NT2/D1 (cell line): ENCODE measurements at regions not wholly inside any gene's neighbourhood (a gene's known extent, or its start where the extent isn't known, plus 50 kb on each side); places are given as distances from the start of the nearest gene placed in this dataset.

Source experiments
- SUZ12 ChIP-seq: IDR thresholded peaks from 2 replicates; pipeline ENCODE4 v1.6.1; 2011; ENCODE audit not compliant: insufficient read length, insufficient read depth; ENCODE audit errors: extremely low read depth
- YY1 ChIP-seq: IDR thresholded peaks from 2 replicates; pipeline ENCODE4 v1.6.1; 2011; ENCODE audit not compliant: insufficient read length, insufficient read depth
- ZNF274 ChIP-seq: IDR thresholded peaks from 2 replicates; pipeline ENCODE4 v1.6.1; 2011; ENCODE audit warnings: mild to moderate bottlenecking, low read depth, low read length

DNA sequence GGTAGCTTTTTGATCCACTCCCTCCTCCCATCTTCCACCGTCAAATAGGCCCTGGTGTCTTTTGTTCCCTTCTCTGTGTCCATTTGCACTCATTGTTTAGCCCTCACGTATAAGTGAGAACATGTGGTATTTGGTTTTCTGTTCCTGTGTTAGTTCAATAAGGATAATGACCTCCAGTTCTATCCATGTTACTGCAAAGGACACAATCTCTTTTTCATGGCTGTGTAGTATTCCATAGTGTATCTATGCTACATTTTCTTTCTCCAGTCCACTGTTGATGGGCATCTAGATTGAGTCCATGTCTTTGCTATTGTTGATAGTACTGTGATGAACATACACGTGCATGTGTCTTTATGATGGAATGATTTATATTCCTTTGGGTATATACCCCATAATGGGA, 136.0 kb upstream of the USP29 start:
- TF ChIP-seq ZNF274 (no peak), YY1 (no peak), SUZ12 (no peak)
